ENCODE measurements at regions not wholly inside any gene's neighbourhood (a gene's known extent, or its start where the extent isn't known, plus 50 kb on each side); places are given as distances from the start of the nearest gene placed in this dataset.

- TF ChIP-seq CTCF (IDR thresholded peaks at IDR 0.05; ENCODE audit: low read depth, low read length), result no peak
- H3K27me3 ChIP-seq, result no peaks in the 10 kb centered on the region
Observed at GRCh38 chr10:130333185-130333584, 197.0 kb downstream of the GLRX3 start.

GRCh38 chr10:130335336-130335735 lies 199.1 kb downstream of the GLRX3 start:
- no peak for TF ChIP-seq CTCF (IDR thresholded peaks at IDR 0.05; ENCODE audit: low read depth, low read length)
- Histone ChIP-seq H3K27me3 (no peaks in the 10 kb centered on the region), H3K4me3 (no peak overlapping the region), H3K27ac (no peak overlapping the region), H3K4me1 (ENCODE audit: low read depth) (no peaks in the 10 kb centered on the region), H3K9me3 (ENCODE audit: low read depth) (no peaks in the 10 kb centered on the region), H3K36me3 (no peaks in the 10 kb centered on the region)
- DNase-seq (ENCODE audit: low read depth in 1 of 2, low spot score in 1 of 2), result no peak

More at GRCh38 chr10:130333185-130333584, 197.0 kb downstream of the GLRX3 start:
- no peak for DNase-seq (ENCODE audit: low read depth in 1 of 2, low spot score in 1 of 2)
- H3K4me3 ChIP-seq, result no peak overlapping the region
- H3K9me3 ChIP-seq (ENCODE audit: low read depth), result no peaks in the 10 kb centered on the region
- no peaks in the 10 kb centered on the region for H3K4me1 ChIP-seq (ENCODE audit: low read depth)
- no peak overlapping the region for H3K27ac ChIP-seq
- H3K36me3 ChIP-seq, result no peaks in the 10 kb centered on the region

- DNase-seq (ENCODE audit: low read depth in 1 of 2, low spot score in 1 of 2), result no peak
- Histone ChIP-seq H3K27me3 (no peaks in the 10 kb centered on the region), H3K4me3 (no peak overlapping the region), H3K4me1 (ENCODE audit: low read depth) (no peaks in the 10 kb centered on the region), H3K9me3 (ENCODE audit: low read depth) (no peaks in the 10 kb centered on the region), H3K27ac (no peak overlapping the region), H3K36me3 (no peaks in the 10 kb centered on the region)
- no peak for TF ChIP-seq CTCF (IDR thresholded peaks at IDR 0.05; ENCODE audit: low read depth, low read length)
Observed at GRCh38 chr10:130336617-130337304, 200.6 kb downstream of the GLRX3 start.

GRCh38 chr10:130337305-130337640 lies 201.1 kb downstream of the GLRX3 start:
- DNase-seq (ENCODE audit: low read depth in 1 of 2, low spot score in 1 of 2), result no peak
- Histone ChIP-seq H3K36me3 (no peaks in the 10 kb centered on the region), H3K27ac (no peak overlapping the region), H3K27me3 (no peaks in the 10 kb centered on the region), H3K4me1 (ENCODE audit: low read depth) (no peaks in the 10 kb centered on the region), H3K4me3 (no peak overlapping the region), H3K9me3 (ENCODE audit: low read depth) (no peaks in the 10 kb centered on the region)
- TF ChIP-seq CTCF (IDR thresholded peaks at IDR 0.05; ENCODE audit: low read depth, low read length), result no peak

GRCh38 chr10:130337696-130338635 lies 201.8 kb downstream of the GLRX3 start:
- Histone ChIP-seq H3K36me3 (no peaks in the 10 kb centered on the region), H3K27ac (no peak overlapping the region), H3K27me3 (no peaks in the 10 kb centered on the region), H3K4me1 (ENCODE audit: low read depth) (no peaks in the 10 kb centered on the region), H3K9me3 (ENCODE audit: low read depth) (no peaks in the 10 kb centered on the region), H3K4me3 (no peak overlapping the region)
- no peak for TF ChIP-seq CTCF (IDR thresholded peaks at IDR 0.05; ENCODE audit: low read depth, low read length)
- no peak for DNase-seq (ENCODE audit: low read depth in 1 of 2, low spot score in 1 of 2)
